22Rv1 (cell line): ENCODE measurements at regions not wholly inside any gene's neighbourhood (a gene's known extent, or its start where the extent isn't known, plus 50 kb on each side); places are given as distances from the start of the nearest gene placed in this dataset.

ENCODE experiments used
- CTCF ChIP-seq: fragments of 450-650 bp; IDR thresholded peaks from 2 replicates; pipeline ENCODE4 v1.5.1; 2017; ENCODE audit warnings: mild to moderate bottlenecking
- ZFX ChIP-seq: fragments of 450-650 bp; IDR thresholded peaks from 2 replicates; pipeline ENCODE4 v1.6.1; 2017; ENCODE audit warnings: antibody characterized with exemption, borderline replicate concordance

GRCh38 chr2:123747326-123747725 is 277.8 kb upstream of the CNTNAP5 start:
- no peak for TF ChIP-seq CTCF
- no peak for TF ChIP-seq ZFX
